H54 (cell line): ENCODE measurements at regions not wholly inside any gene's neighbourhood (a gene's known extent, or its start where the extent isn't known, plus 50 kb on each side); places are given as distances from the start of the nearest gene placed in this dataset.
"Not testable (repeated sequence)": the region's sequence is repeated elsewhere in the genome, so short reads cannot be mapped to it uniquely, and the experiment has no call there.

Experiments
- DNase-seq: peaks from one replicate; pipeline ENCODE4 v3.0.0; 2011; ENCODE audit warnings: low spot score, mixed read lengths; ENCODE audit not compliant: insufficient read length
- FAIRE-seq: peaks from 3 replicates; lab custom pipeline; 2011; peaks lifted over from hg19 to GRCh38; lab: Jason Lieb, UNC
- POLR2A ChIP-seq: IDR thresholded peaks from 2 replicates; pipeline ENCODE4 v1.6.1; 2011; ENCODE audit warnings: low read depth, mild to moderate bottlenecking, low read length

GRCh38 chr11:38131535-38131934 lies 1533.5 kb upstream of the RAG2 start:
- FAIRE-seq (peak; percentile 27), DNase-seq (no peak)
- TF ChIP-seq POLR2A = no peak

- FAIRE-seq = no peak
- TF ChIP-seq POLR2A = no peak
Observed at GRCh38 chr11:38130976-38131375, 1532.9 kb upstream of the RAG2 start.

GRCh38 chr11:38130514-38130913 lies 1532.5 kb upstream of the RAG2 start:
- DNase-seq (no peak), FAIRE-seq (no peak)
- no peak for TF ChIP-seq POLR2A

More at GRCh38 chr11:38130976-38131375, 1532.9 kb upstream of the RAG2 start:
- DNase-seq = no peak

GRCh38 chr11:38123673-38124072 lies 1525.6 kb upstream of the RAG2 start:
- FAIRE-seq = no peak
- TF ChIP-seq POLR2A = no peak
- DNase-seq = no peak

- not testable (repeated sequence) for DNase-seq, FAIRE-seq
Observed at GRCh38 chr11:38116616-38117015, 1518.6 kb upstream of the RAG2 start.

- not testable (repeated sequence) for DNase-seq, FAIRE-seq
Observed at GRCh38 chr11:38115381-38115780, 1517.3 kb upstream of the RAG2 start.

GRCh38 chr11:38100836-38101462 lies 1502.9 kb upstream of the RAG2 start:
- DNase-seq = no peak
- no peak for FAIRE-seq
- TF ChIP-seq POLR2A = no peak

- FAIRE-seq (no peak), DNase-seq (no peak)
- no peak for TF ChIP-seq POLR2A
Observed at GRCh38 chr11:38095268-38095667, 1497.2 kb upstream of the RAG2 start.

- DNase-seq = no peak
- FAIRE-seq = peak; percentile 6
Observed at GRCh38 chr11:38089726-38090125, 1491.7 kb upstream of the RAG2 start.

GRCh38 chr11:38060920-38061319 lies 1462.9 kb upstream of the RAG2 start:
- DNase-seq (no peak), FAIRE-seq (no peak)
- no peak for TF ChIP-seq POLR2A

More at GRCh38 chr11:38089726-38090125, 1491.7 kb upstream of the RAG2 start:
- no peak for TF ChIP-seq POLR2A

- FAIRE-seq = no peak
- TF ChIP-seq POLR2A = no peak
- DNase-seq = no peak
Observed at GRCh38 chr11:38060136-38060535, 1462.1 kb upstream of the RAG2 start.

GRCh38 chr11:38046571-38047135 lies 1448.6 kb upstream of the RAG2 start:
- FAIRE-seq (no peak), DNase-seq (no peak)
- no peak for TF ChIP-seq POLR2A

GRCh38 chr11:38043060-38043459 lies 1445.0 kb upstream of the RAG2 start:
- no peak for TF ChIP-seq POLR2A
- no peak for FAIRE-seq
- no peak for DNase-seq

GRCh38 chr11:38038777-38039176 lies 1440.7 kb upstream of the RAG2 start:
- FAIRE-seq = no peak
- TF ChIP-seq POLR2A = no peak

More at GRCh38 chr11:38038777-38039176, 1440.7 kb upstream of the RAG2 start:
- no peak for DNase-seq
